IPS-18a (cell line): ENCODE measurements at regions not wholly inside any gene's neighbourhood (a gene's known extent, or its start where the extent isn't known, plus 50 kb on each side); places are given as distances from the start of the nearest gene placed in this dataset.
"Not testable (repeated sequence)": the region's sequence is repeated elsewhere in the genome, so short reads cannot be mapped to it uniquely, and the experiment has no call there.

Source experiments
- H3K27ac ChIP-seq: one replicate; pipeline ENCODE4 v1.5.1; 2013; ENCODE audit warnings: low read length
- H3K27me3 ChIP-seq: one replicate; pipeline ENCODE4 v1.6.1; 2013; ENCODE audit warnings: mild to moderate bottlenecking, low read length; ENCODE audit not compliant: control insufficient read depth, insufficient read depth
- H3K36me3 ChIP-seq: one replicate; pipeline ENCODE4 v1.6.1; 2013; ENCODE audit warnings: low read depth, low read length; ENCODE audit not compliant: control insufficient read depth
- H3K4me1 ChIP-seq: one replicate; pipeline ENCODE4 v1.6.1; 2013; ENCODE audit warnings: low read depth, low read length; ENCODE audit not compliant: control insufficient read depth
- H3K4me3 ChIP-seq: one replicate; pipeline ENCODE4 v1.5.1; 2013; ENCODE audit warnings: low read length
- H3K9ac ChIP-seq: one replicate; pipeline ENCODE4 v1.6.1; 2013; ENCODE audit warnings: mild to moderate bottlenecking, low read length, moderate library complexity
- H3K9me3 ChIP-seq: one replicate; pipeline ENCODE4 v1.6.1; 2013; ENCODE audit warnings: low read depth, low read length; ENCODE audit not compliant: control insufficient read depth

DNA sequence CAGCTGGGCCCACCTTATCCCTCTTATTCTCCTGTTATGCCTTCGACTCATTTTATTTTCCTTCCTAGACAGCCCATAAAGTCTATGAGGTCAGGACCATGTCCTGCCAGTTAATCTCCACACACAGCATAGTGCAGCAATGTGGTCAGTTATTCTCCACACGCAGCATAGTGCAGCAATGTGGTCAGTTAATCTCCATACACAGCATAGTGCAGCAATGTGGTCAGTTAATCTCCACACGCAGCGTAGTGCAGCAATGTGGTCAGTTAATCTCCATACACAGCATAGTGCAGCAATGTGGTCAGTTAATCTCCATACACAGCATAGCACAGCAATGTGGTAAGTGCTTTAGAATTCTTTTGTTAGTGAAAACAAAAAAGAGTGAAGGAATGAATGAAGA lies 77.8 kb downstream of the TEX36 start:
- Histone ChIP-seq H3K4me3 (no peak overlapping the region), H3K9ac (no peak overlapping the region), H3K27me3 (no peaks in the 10 kb centered on the region), H3K9me3 (no peaks in the 10 kb centered on the region), H3K27ac (no peak overlapping the region), H3K36me3 (no peaks in the 10 kb centered on the region), H3K4me1 (no peaks in the 10 kb centered on the region)

DNA sequence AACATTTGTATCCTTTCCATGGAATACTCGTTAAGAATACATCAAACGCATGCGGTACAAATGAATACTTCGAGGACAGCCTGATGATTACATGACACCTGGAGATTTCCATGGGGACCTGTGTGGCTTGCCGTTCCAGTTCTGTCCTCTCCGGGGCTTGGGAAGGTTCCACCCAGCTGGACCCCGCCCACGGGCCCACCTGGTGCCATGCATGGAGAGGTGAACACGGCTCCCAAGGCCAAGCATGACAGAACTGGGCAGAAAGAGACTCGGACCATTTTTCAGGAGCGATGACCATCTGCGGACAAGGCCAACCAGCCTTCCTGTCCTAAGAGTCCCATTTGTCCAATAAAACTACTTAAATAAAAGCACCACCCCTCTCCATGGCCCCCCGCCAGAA lies 80.1 kb downstream of the TEX36 start:
- no peaks in the 10 kb centered on the region for H3K27me3 ChIP-seq
- H3K4me1 ChIP-seq: no peaks in the 10 kb centered on the region
- no peaks in the 10 kb centered on the region for H3K36me3 ChIP-seq
- no peak overlapping the region for H3K27ac ChIP-seq
- no peak overlapping the region for H3K4me3 ChIP-seq
- H3K9ac ChIP-seq: no peak overlapping the region
- H3K9me3 ChIP-seq: no peaks in the 10 kb centered on the region

DNA sequence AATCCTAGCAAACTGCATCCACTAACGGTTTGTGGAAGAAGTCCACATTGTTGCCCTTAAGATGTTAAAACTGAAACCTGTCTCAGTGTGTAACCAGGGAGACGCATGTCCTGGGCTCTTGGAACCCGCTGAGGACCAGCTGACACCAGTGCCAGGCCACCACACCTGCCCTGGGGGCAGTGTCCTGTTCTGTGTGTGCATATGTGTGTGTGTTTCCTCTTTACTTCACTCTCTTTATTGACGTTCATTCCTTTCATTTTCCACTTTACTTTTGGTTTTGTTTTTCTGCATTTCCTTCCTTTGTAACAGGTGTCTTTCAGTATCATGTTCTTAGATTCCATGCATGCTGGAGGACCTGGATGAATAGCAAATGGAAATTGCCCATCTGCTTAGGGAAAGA lies 83.8 kb downstream of the TEX36 start:
- H3K4me1 ChIP-seq: no peaks in the 10 kb centered on the region
- H3K9me3 ChIP-seq: no peaks in the 10 kb centered on the region
- no peaks in the 10 kb centered on the region for H3K27me3 ChIP-seq
- no peak overlapping the region for H3K4me3 ChIP-seq
- no peaks in the 10 kb centered on the region for H3K36me3 ChIP-seq
- H3K9ac ChIP-seq: no peak overlapping the region
- no peak overlapping the region for H3K27ac ChIP-seq

DNA sequence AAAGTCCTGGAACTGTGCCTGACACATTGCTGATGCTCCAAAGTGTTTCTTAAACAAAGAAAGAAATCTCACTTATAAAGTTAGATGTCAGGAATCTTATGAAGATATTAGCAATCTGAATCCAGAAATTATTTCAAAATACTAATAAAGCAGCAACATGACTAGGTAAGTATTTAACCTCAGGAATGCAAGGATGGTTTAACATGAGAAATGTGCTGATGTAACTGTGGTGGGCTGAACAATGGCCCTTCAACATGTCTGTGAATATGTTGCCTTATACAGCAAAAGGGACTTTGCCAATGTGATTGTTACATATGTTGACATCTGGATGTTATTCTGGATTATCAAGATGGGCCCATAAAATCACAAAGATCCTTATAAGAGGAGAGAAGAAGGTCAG lies 87.1 kb downstream of the TEX36 start:
- Histone ChIP-seq H3K36me3 (no peaks in the 10 kb centered on the region), H3K27me3 (no peaks in the 10 kb centered on the region), H3K4me1 (peaks cover 8% of the 10 kb centered on the region), H3K4me3 (no peak overlapping the region), H3K9me3 (no peaks in the 10 kb centered on the region), H3K27ac (no peak overlapping the region), H3K9ac (no peak overlapping the region)

DNA sequence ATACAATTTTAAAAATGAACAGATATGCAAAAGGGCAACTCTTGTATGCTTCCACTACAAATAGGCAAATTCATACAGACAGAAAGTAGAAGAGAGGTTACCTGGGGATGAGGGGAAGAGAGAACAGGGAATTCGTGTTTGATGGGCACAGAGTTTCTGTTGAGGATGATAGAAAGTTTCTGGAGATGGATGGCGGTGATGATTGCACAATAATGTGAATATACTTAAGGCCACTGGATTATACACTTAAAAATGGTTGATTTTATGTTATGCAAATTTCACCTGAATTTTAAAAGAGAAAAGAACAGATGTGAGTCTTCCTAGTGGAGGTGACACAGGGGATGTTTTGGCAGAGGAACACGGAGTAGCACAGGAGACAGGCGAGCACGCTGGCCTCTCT lies 89.3 kb downstream of the TEX36 start:
- H3K27me3 ChIP-seq: no peaks in the 10 kb centered on the region
- H3K4me1 ChIP-seq: peaks cover 8% of the 10 kb centered on the region
- H3K9ac ChIP-seq: no peak overlapping the region
- H3K27ac ChIP-seq: no peak overlapping the region
- H3K9me3 ChIP-seq: no peaks in the 10 kb centered on the region
- H3K4me3 ChIP-seq: no peak overlapping the region
- H3K36me3 ChIP-seq: no peaks in the 10 kb centered on the region

DNA sequence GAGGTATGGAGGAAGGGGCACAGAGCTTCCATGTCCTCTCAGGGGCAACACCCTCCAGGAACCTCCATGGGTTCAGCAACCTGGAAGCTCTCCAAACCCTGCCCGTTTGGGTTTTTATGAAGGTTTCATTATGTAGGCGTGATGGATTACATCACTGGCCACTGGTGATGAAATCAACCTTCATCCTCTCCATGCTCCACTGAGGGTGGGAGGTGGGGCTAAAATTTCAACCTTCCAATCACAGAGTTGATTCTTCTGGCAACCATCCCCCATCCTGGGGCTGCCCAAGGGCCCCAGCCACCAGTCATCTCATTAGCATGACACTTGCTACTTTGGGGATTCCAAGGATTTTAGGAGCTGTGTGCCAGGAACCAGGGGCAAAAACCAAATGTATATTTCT lies 90.1 kb downstream of the TEX36 start:
- Histone ChIP-seq H3K27me3 (no peaks in the 10 kb centered on the region), H3K9ac (no peak overlapping the region), H3K4me3 (no peak overlapping the region), H3K4me1 (peaks cover 8% of the 10 kb centered on the region), H3K36me3 (no peaks in the 10 kb centered on the region), H3K9me3 (no peaks in the 10 kb centered on the region), H3K27ac (no peak overlapping the region)

DNA sequence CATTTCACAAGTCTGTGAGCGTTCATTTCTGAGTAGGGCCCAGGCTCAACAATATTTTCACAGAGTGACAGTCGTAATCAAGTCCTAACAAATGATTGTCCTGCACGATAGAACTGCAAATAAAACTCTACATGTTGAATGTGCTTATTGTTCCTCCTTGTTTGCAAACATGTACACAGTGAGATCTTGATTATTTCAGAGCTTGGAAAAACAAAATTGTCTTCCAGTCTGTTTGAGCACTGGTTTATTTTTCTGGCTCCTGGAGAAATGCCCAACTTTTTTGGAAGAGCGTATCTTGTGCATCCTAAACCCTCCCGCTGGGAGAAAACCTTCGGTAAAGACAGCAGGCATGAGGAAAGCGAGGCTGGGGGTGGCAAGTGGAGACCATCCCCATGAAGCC lies 91.1 kb downstream of the TEX36 start:
- no peaks in the 10 kb centered on the region for H3K9me3 ChIP-seq
- H3K27ac ChIP-seq: no peak overlapping the region
- H3K27me3 ChIP-seq: no peaks in the 10 kb centered on the region

DNA sequence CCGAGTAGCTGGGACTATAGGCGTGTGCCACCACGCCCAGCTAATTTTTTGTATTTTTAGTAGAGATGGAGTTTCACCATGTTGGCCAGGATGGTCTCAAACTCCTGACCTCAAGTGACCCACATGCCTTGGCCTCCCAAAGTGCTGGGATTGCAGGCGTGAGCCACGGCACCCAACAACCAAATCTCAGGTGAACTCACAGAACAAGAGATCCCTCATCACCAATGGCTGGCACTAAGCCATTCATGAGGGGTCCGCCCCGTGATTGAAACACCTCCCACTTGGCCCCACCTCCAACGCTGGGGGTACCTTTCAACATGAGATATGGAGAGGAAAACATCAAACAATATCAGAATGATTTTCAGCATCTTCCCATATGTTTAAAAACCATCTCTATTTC lies 94.2 kb downstream of the TEX36 start:
- not testable (repeated sequence) for H3K27ac ChIP-seq, H3K9ac ChIP-seq, H3K36me3 ChIP-seq, H3K4me3 ChIP-seq, H3K9me3 ChIP-seq, H3K4me1 ChIP-seq, H3K27me3 ChIP-seq

More for the DNA sequence above, 91.1 kb downstream of the TEX36 start:
- Histone ChIP-seq H3K36me3 (no peaks in the 10 kb centered on the region), H3K9ac (no peak overlapping the region), H3K4me3 (no peak overlapping the region), H3K4me1 (peaks cover 8% of the 10 kb centered on the region)

DNA sequence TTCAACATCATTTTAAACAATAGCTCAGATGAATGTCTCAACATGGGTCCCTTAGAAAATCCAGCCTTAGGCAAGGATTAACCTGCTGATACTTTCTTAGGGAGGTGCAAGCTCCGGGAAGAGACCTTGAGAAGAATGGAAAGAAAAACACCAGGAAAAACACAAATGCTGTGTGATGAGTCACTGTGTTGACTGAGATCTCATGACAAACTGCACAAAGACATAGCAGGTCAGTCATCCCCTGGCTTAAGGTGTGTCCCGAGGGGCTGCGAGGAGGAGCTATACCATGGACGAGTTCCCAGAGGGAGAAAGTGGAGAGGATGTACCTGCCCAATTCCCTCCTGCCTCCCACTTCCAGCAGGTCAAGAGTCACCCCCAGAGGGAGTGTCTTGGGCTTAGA lies 98.0 kb downstream of the TEX36 start:
- H3K9me3 ChIP-seq: no peaks in the 10 kb centered on the region
- no peak overlapping the region for H3K4me3 ChIP-seq
- no peaks in the 10 kb centered on the region for H3K36me3 ChIP-seq
- H3K27ac ChIP-seq: no peak overlapping the region
- H3K4me1 ChIP-seq: no peaks in the 10 kb centered on the region
- no peaks in the 10 kb centered on the region for H3K27me3 ChIP-seq
- H3K9ac ChIP-seq: no peak overlapping the region

DNA sequence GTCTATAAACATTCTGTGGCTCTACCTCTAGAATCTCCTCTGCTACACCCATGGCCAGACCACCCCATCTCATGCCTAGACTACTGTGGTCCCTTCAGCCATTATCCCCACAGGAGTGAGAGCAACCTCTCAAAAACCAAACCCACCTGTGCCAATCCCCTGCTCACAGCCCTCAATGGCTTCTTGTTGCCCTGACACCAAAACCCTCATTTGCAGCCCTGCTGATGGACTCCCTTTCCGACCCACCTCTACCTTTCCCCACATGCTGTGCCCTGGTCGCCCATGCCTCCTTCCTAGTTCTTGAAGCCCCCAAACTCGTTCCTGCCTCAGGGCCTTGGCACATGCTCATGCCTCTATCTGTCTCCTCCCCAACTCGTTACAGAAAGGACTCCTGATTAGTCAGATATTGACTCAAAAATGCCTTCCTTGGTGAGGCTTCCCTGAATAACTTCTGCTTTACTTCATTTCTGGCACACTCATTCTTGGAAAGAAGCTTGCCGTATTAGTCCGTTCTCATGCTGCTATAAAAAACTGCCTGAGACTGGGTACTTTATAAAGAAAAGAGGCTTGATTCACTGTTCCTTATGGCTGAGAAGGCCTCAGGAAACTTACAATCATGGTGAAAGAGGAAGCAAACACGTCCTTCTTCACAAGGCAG lies 104.2 kb downstream of the TEX36 start:
- Histone ChIP-seq H3K27ac (no peak overlapping the region), H3K4me3 (no peak overlapping the region), H3K4me1 (no peaks in the 10 kb centered on the region), H3K27me3 (no peaks in the 10 kb centered on the region), H3K9me3 (no peaks in the 10 kb centered on the region), H3K36me3 (no peaks in the 10 kb centered on the region), H3K9ac (no peak overlapping the region)

DNA sequence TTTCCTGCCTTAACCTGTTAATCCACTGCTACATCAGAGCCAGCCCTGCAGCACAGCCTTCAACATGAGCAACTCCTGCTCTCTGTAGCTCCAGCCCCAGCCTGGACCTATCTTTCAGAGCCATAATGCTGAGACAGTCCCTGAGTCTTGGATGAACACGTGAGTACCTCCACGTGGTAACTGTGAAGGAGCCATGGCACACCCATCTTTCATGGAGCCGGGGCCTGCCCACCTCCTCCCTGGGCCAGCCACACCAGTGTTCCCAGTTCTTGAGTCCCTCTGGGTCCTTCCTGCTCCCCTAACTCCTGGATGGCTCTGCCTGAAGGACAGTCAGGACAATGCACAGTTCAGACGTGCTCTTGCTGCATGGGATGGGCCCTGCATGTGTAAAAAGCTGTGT lies 107.1 kb downstream of the TEX36 start:
- Histone ChIP-seq H3K9me3 (no peaks in the 10 kb centered on the region), H3K9ac (no peak overlapping the region), H3K36me3 (no peaks in the 10 kb centered on the region), H3K4me3 (no peak overlapping the region), H3K4me1 (no peaks in the 10 kb centered on the region), H3K27ac (no peak overlapping the region), H3K27me3 (no peaks in the 10 kb centered on the region)

DNA sequence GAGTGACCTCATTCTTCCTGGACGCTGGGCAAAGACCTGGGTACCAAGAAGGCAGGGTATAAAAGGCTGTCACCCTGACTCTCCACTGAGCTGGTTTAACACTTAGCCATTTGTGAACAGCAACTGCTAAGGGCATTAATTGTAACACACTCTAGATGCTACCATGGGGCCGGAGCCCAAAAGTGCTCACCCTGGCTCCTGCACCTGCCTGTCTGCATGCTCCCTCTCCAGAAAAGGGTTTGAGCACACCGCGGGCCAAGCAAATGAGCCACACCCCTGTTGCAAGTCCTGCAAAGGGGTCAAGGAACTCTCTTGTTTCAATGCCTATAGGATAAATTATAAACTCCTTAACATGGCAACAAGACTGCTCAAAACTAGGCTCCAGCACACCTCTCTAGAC lies 114.8 kb downstream of the TEX36 start:
- Histone ChIP-seq H3K36me3 (no peaks in the 10 kb centered on the region), H3K9ac (no peak overlapping the region), H3K9me3 (no peaks in the 10 kb centered on the region), H3K27me3 (no peaks in the 10 kb centered on the region), H3K4me1 (no peaks in the 10 kb centered on the region), H3K4me3 (no peak overlapping the region), H3K27ac (no peak overlapping the region)
